ENCODE measurements at regions not wholly inside any gene's neighbourhood (a gene's known extent, or its start where the extent isn't known, plus 50 kb on each side); places are given as distances from the start of the nearest gene placed in this dataset.

DNA sequence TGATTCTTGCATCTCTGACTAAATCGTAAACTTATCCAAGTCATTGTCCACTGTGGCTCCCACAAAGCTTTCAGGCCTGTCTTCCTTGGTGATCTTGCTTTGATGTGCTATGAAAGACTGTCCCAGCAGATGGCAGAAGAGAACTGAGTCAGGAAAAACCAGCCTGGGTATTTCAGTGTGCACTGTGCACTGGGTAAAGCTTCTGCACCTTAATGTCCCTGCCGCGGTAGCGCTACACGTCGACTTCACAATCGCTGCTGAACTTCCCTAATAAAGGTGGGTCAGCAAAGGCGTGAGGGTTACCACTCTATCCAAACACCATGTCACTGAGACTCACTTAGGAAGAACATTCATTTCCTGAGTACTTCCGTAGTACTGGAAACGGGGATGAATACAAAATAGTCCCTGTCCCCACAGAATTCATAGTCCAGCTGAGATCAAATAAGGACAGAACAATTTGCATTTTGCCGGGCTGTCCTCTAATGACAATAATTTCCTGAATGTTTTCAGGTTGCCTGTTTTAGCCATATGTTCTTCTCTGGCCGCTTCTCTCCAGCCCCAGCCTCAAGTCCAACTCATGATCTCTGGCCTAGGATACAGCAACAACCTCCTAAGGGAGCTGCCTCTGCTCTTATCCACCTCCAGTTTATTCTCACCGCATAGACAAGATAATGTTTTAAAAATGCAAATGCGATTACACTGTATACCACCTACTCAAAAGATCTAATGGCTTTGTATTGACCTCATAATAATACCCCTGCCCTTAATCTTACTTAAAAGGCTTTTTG is 83.6 kb upstream of the AKAP13 start:
- TF ChIP-seq CTCF (IDR thresholded peaks at IDR 0.05; ENCODE audit: low read length) (peak; percentile 79), EZH2 (optimal IDR thresholded peaks at IDR 0.05; ENCODE audit: low read depth, low read length) (no peak), EZH2phosphoT487 (IDR thresholded peaks at IDR 0.05; ENCODE audit: low read length) (no peak)
